GM23338 (cell line): ENCODE measurements at regions not wholly inside any gene's neighbourhood (a gene's known extent, or its start where the extent isn't known, plus 50 kb on each side); places are given as distances from the start of the nearest gene placed in this dataset.

Source experiments
- ATAC-seq: fragments of 200-7000 bp; cut with Tn5 transposase; 3 replicates; pipeline ENCODE4 v1.9.1; 2020
- DNase-seq: peaks from one replicate; pipeline ENCODE4 v3.0.0-alpha.2; 2015; ENCODE audit warnings: low spot score
- H2AFZ ChIP-seq: fragments of 200-600 bp; sonication (generic); 2 replicates; pipeline ENCODE4 v1.8.0; 2016; ENCODE audit warnings: antibody characterized with exemption, mild to moderate bottlenecking, moderate library complexity
- H3F3A ChIP-seq: fragments of 200-600 bp; sonication (generic); replicated peaks from 2 replicates; pipeline ENCODE4 v1.8.0; 2017; ENCODE audit warnings: antibody characterized with exemption, mixed run types, low read depth
- H3K27ac ChIP-seq: fragments of 200-600 bp; sonication (generic); 2 replicates; pipeline ENCODE4 v1.6.1; 2016; ENCODE audit warnings: low read depth
- H3K27me3 ChIP-seq: fragments of 200-600 bp; sonication (generic); 2 replicates; pipeline ENCODE4 v1.8.0; 2016; ENCODE audit warnings: mild to moderate bottlenecking, mixed run types, moderate library complexity; ENCODE audit not compliant: insufficient read depth
- H3K36me3 ChIP-seq: fragments of 200-600 bp; sonication (generic); 2 replicates; pipeline ENCODE4 v1.8.0; 2016; ENCODE audit warnings: mild to moderate bottlenecking; ENCODE audit not compliant: insufficient read depth
- H3K4me1 ChIP-seq: fragments of 200-600 bp; sonication (generic); 2 replicates; pipeline ENCODE4 v1.8.0; 2016; ENCODE audit warnings: mild to moderate bottlenecking, moderate library complexity; ENCODE audit not compliant: insufficient read depth
- H3K4me2 ChIP-seq: fragments of 200-600 bp; sonication (generic); 2 replicates; pipeline ENCODE4 v1.7.1; 2017; ENCODE audit warnings: mixed run types
- H3K4me3 ChIP-seq: fragments of 200-600 bp; sonication (generic); 2 replicates; pipeline ENCODE4 v1.6.1; 2016; ENCODE audit warnings: mixed run types
- H3K79me2 ChIP-seq: fragments of 200-600 bp; sonication (generic); replicated peaks from 2 replicates; pipeline ENCODE4 v1.8.0; 2017; ENCODE audit warnings: mild to moderate bottlenecking; ENCODE audit not compliant: insufficient read depth
- H3K9me2 ChIP-seq: fragments of 200-600 bp; sonication (generic); 2 replicates; pipeline ENCODE4 v1.8.0; 2017; ENCODE audit not compliant: insufficient read depth
- H4K20me1 ChIP-seq: fragments of 200-600 bp; sonication (generic); replicated peaks from 2 replicates; pipeline ENCODE4 v1.8.0; 2017; ENCODE audit warnings: mild to moderate bottlenecking; ENCODE audit not compliant: insufficient read depth
- H3K27ac Mint-ChIP-seq: 2 replicates; pipeline ENCODE4 v1.8.0; 2020; ENCODE audit warnings: inconsistent platforms, mild to moderate bottlenecking, moderate library complexity, mixed read lengths
- H3K27me3 Mint-ChIP-seq: 3 replicates; pipeline ENCODE4 v1.8.0; 2022; ENCODE audit warnings: low read depth, mild to moderate bottlenecking, moderate library complexity, mixed read lengths, inconsistent platforms; ENCODE audit not compliant: insufficient read depth, poor library complexity
- H3K36me3 Mint-ChIP-seq: 3 replicates; pipeline ENCODE4 v1.8.0; 2021; ENCODE audit warnings: low read depth, mild to moderate bottlenecking, inconsistent platforms, moderate library complexity, mixed read lengths
- H3K4me1 Mint-ChIP-seq: 3 replicates; pipeline ENCODE4 v1.8.0; 2020; ENCODE audit warnings: mild to moderate bottlenecking, inconsistent platforms, mixed read lengths
- H3K4me3 Mint-ChIP-seq: 3 replicates; pipeline ENCODE4 v1.8.0; 2021; ENCODE audit warnings: moderate library complexity, mild to moderate bottlenecking, inconsistent platforms, mixed read lengths
- H3K9me3 Mint-ChIP-seq: 3 replicates; pipeline ENCODE4 v1.8.0; 2020; ENCODE audit warnings: moderate library complexity, mild to moderate bottlenecking, inconsistent platforms, mixed read lengths
- CREB1 ChIP-seq: fragments of 250-450 bp; sonication (Bioruptor Pico); IDR thresholded peaks from 2 replicates; pipeline ENCODE4 v1.5.0; 2020; ENCODE audit warnings: low read depth, mild to moderate bottlenecking, moderate library complexity
- EZH2 ChIP-seq: fragments of 200-600 bp; sonication (generic); IDR thresholded peaks from one replicate; pipeline ENCODE4 v1.8.0; 2017; ENCODE audit warnings: antibody characterized with exemption, mild to moderate bottlenecking, low read depth; ENCODE audit not compliant: unreplicated experiment
- EZH2phosphoT487 ChIP-seq: fragments of 200-600 bp; sonication (generic); IDR thresholded peaks from one replicate; pipeline ENCODE4 v1.8.1; 2018; ENCODE audit warnings: antibody characterized with exemption; ENCODE audit not compliant: unreplicated experiment
- JUNB ChIP-seq: IDR thresholded peaks from one replicate; pipeline ENCODE4 v1.6.1; 2016; ENCODE audit warnings: antibody characterized with exemption; ENCODE audit not compliant: unreplicated experiment
- NANOG ChIP-seq: IDR thresholded peaks from 2 replicates; pipeline ENCODE4 v1.6.1; 2016; ENCODE audit warnings: antibody characterized with exemption, borderline replicate concordance
- POLR2AphosphoS5 ChIP-seq: IDR thresholded peaks from 2 replicates; pipeline ENCODE4 v1.6.1; 2016; ENCODE audit warnings: antibody characterized with exemption, low read depth
- REST ChIP-seq: IDR thresholded peaks from one replicate; pipeline ENCODE4 v1.6.1; 2018; ENCODE audit warnings: antibody characterized with exemption; ENCODE audit not compliant: unreplicated experiment
- STAT1 ChIP-seq: IDR thresholded peaks from one replicate; pipeline ENCODE4 v1.6.1; 2016; ENCODE audit warnings: antibody characterized with exemption; ENCODE audit not compliant: unreplicated experiment
- ZNF114 ChIP-seq: fragments of 250-450 bp; sonication (Bioruptor Pico); IDR thresholded peaks from 2 replicates; pipeline ENCODE4 v1.5.0; 2020; ENCODE audit warnings: mild to moderate bottlenecking, moderate library complexity
- ZNF462 ChIP-seq: fragments of 250-450 bp; sonication (Bioruptor Pico); IDR thresholded peaks from 2 replicates; pipeline ENCODE4 v1.5.0; 2020; ENCODE audit warnings: mild to moderate bottlenecking, moderate library complexity
- TF ChIP-seq, protein P1 (sequence below): IDR thresholded peaks from 2 replicates; pipeline ENCODE4 v1.6.1; 2016; ENCODE audit warnings: antibody characterized with exemption

DNA sequence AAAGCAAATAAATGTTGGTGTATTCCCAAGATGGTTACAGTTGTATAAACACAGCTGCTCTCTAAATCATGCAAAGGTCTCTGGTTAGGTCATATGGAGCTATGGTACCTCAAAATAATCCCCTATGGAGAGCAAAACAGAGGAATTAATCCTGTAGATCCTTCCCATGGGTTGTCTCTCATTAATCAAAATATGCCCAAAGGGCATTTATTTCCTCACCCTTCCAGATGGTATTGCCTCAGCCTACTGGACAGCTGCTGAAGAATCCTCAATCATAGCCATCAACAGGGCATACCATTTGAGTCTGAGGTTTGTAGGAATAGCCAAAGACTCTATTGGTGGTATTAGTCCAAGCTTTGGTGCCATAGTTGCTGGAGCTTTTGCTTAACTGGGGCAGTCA, 360.9 kb downstream of the RPL10L start:
- Histone ChIP-seq H3K36me3 (no peaks in the 10 kb centered on the region), H3K4me3 (no peak overlapping the region), H3K9me2 (peaks cover 8% of the 10 kb centered on the region; the same call in 1 of the 2 replicates), H3K4me1 (no peaks in the 10 kb centered on the region), H3K27me3 (no peaks in the 10 kb centered on the region), H3K27ac (no peak overlapping the region), H4K20me1 (no peaks in the 10 kb centered on the region), H2AFZ (no peak overlapping the region), H3F3A (no peaks in the 10 kb centered on the region), H3K79me2 (no peaks in the 10 kb centered on the region), H3K4me2 (no peak overlapping the region)
- no peaks in the 10 kb centered on the region for H3K4me1 Mint-ChIP-seq
- no peak for TF ChIP-seq EZH2
- no peak for TF ChIP-seq ZNF114 (CRISPR knock-in tag)
- TF ChIP-seq CREB1 (CRISPR knock-in tag): no peak
- TF ChIP-seq STAT1: no peak
- no peak for TF ChIP-seq REST
- no peak for TF ChIP-seq NANOG
- no peak overlapping the region for H3K27ac Mint-ChIP-seq
- no peaks in the 10 kb centered on the region for H3K27me3 Mint-ChIP-seq
- H3K4me3 Mint-ChIP-seq: no peak overlapping the region
- DNase-seq: no peak
- no peak for ATAC-seq
- H3K36me3 Mint-ChIP-seq: no peaks in the 10 kb centered on the region
- H3K9me3 Mint-ChIP-seq: peaks cover 6% of the 10 kb centered on the region; the same call in 1 of the 3 replicates

DNA sequence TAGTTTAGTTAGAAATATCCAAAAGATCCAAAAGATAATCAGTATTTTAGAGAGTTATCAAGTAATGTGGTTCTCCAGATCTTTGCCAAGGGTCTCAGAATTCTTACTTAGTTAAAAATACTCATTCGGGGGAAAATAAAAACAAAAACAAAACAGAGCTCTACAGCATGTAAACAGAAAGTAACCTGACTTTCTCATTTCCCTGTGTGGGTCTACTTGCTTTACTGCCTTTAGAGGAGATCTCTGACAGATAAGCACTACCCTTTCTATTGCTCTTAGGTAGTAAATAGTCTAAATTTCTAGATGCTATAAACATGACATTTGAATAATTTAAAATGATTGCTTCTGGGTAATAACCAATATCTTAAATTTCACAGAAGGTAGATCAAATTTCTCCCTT, 371.8 kb downstream of the RPL10L start:
- H3K9me2 ChIP-seq: no peaks in the 10 kb centered on the region; the same call in 1 of the 2 replicates
- H3K36me3 ChIP-seq: no peaks in the 10 kb centered on the region; the same call in 1 of the 2 replicates
- no peaks in the 10 kb centered on the region for H3F3A ChIP-seq
- no peak overlapping the region for H3K4me2 ChIP-seq
- no peaks in the 10 kb centered on the region for H3K36me3 Mint-ChIP-seq
- H3K9me3 Mint-ChIP-seq: no peaks in the 10 kb centered on the region
- peaks cover 9% of the 10 kb centered on the region; the same call in 2 of the 3 replicates for H3K4me1 Mint-ChIP-seq
- no peak for DNase-seq
- peaks cover 5% of the 10 kb centered on the region; the same call in 1 of the 2 replicates for H3K4me1 ChIP-seq
- no peaks in the 10 kb centered on the region for H3K79me2 ChIP-seq
- H2AFZ ChIP-seq: no peak overlapping the region; the same call in 1 of the 2 replicates
- no peak overlapping the region for H3K4me3 Mint-ChIP-seq
- ATAC-seq: no peak
- no peaks in the 10 kb centered on the region for H3K27me3 Mint-ChIP-seq
- no peak overlapping the region for H3K4me3 ChIP-seq
- no peaks in the 10 kb centered on the region for H3K27me3 ChIP-seq
- no peak overlapping the region; the same call in 1 of the 2 replicates for H3K27ac ChIP-seq
- no peak overlapping the region for H3K27ac Mint-ChIP-seq
- H4K20me1 ChIP-seq: no peaks in the 10 kb centered on the region
- TF ChIP-seq STAT1: no peak
- TF ChIP-seq, protein P1, sequence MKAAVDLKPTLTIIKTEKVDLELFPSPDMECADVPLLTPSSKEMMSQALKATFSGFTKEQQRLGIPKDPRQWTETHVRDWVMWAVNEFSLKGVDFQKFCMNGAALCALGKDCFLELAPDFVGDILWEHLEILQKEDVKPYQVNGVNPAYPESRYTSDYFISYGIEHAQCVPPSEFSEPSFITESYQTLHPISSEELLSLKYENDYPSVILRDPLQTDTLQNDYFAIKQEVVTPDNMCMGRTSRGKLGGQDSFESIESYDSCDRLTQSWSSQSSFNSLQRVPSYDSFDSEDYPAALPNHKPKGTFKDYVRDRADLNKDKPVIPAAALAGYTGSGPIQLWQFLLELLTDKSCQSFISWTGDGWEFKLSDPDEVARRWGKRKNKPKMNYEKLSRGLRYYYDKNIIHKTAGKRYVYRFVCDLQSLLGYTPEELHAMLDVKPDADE: no peak
- no peak for TF ChIP-seq JUNB
- TF ChIP-seq POLR2AphosphoS5: no peak
- TF ChIP-seq ZNF462 (CRISPR knock-in tag): no peak
- TF ChIP-seq EZH2phosphoT487: no peak
- TF ChIP-seq CREB1 (CRISPR knock-in tag): no peak
- no peak for TF ChIP-seq ZNF114 (CRISPR knock-in tag)
